K562 (cell line): ENCODE measurements at regions not wholly inside any gene's neighbourhood (a gene's known extent, or its start where the extent isn't known, plus 50 kb on each side); places are given as distances from the start of the nearest gene placed in this dataset.

Experiments
- ATAC-seq: fragments of 200-7000 bp; cut with Tn5 transposase; 3 replicates; pipeline ENCODE4 v1.9.1; 2020; ENCODE audit warnings: moderate library complexity
- BruUV-seq: library from RNA; stranded (reverse); fragments of 400-500 nt; replicated peaks from 2 replicates; lab custom pipeline; 2021; lab: Mats Ljungman, UMichigan
- CTCF ChIA-PET: fragments of 300-600 bp; formaldehyde crosslinking; extraction: SDS; loops from one replicate; lab custom pipeline; 2021; ENCODE audit warnings: low intra/inter-chr PET ratio; lab: Yijun Ruan, JAX
- POLR2A ChIA-PET: fragments of 300-600, 350-650 bp; sonication (Branson Sonifier 250); formaldehyde crosslinking; extraction: SDS; loops from one replicate; lab custom pipeline; 2021; ENCODE audit warnings: antibody characterized with exemption, inconsistent platforms; lab: Yijun Ruan, JAX
- DNase-seq, 4 experiments: peaks; one replicate each; pipeline versions ENCODE4 v3.0.0 to v3.0.0-alpha.2; 2011 to 2018; ENCODE audit warnings: low spot score in 3 of 4, mixed read lengths in 3 of 4; ENCODE audit errors: extremely low read depth in 1 of 4
- FAIRE-seq: peaks from 2 replicates; lab custom pipeline; 2011; peaks lifted over from hg19 to GRCh38; lab: Jason Lieb, UNC
- H2AFZ ChIP-seq: 2 replicates; pipeline ENCODE4 v1.6.0; 2011; ENCODE audit warnings: low read depth, low read length, control low read depth, inconsistent platforms
- H3K27ac ChIP-seq: fragments of 200-600 bp; 3 replicates; pipeline ENCODE4 v1.8.0; 2011; ENCODE audit warnings: low read depth, mild to moderate bottlenecking, control low read depth, inconsistent platforms, low read length, moderate library complexity, mixed read lengths; ENCODE audit errors: extremely low read depth
- H3K27me3 ChIP-seq, 2 experiments: fragments of 300-600 bp in 1 of 2; 2 replicates in 1 of 2; 3 replicates in 1 of 2; pipeline versions ENCODE4 v1.6.0 to v1.8.0; 2011; ENCODE audit warnings: inconsistent platforms in 2 of 2, low read length in 2 of 2, mild to moderate bottlenecking in 1 of 2, mixed read lengths in 1 of 2, moderate library complexity in 1 of 2; ENCODE audit not compliant: control insufficient read depth in 2 of 2, insufficient read depth in 2 of 2
- H3K36me3 ChIP-seq: fragments of 300-600 bp; 3 replicates; pipeline ENCODE4 v1.8.0; 2011; ENCODE audit warnings: mild to moderate bottlenecking, low read length, inconsistent platforms; ENCODE audit not compliant: control insufficient read depth, insufficient read depth
- H3K4me1 ChIP-seq, 2 experiments: fragments of 200-600 bp in 1 of 2; replicated peaks in 1 of 2; 2 replicates in 1 of 2; 3 replicates in 1 of 2; pipeline versions ENCODE4 v1.5.1 to v1.8.0; 2011; ENCODE audit warnings: inconsistent platforms in 2 of 2, low read length in 2 of 2, mild to moderate bottlenecking in 1 of 2, mixed read lengths in 1 of 2, moderate library complexity in 1 of 2; ENCODE audit not compliant: control insufficient read depth in 2 of 2, insufficient read depth in 2 of 2
- H3K4me2 ChIP-seq: 2 replicates; pipeline ENCODE4 v1.6.1; 2011; ENCODE audit warnings: low read length, control low read depth, inconsistent platforms, mixed read lengths; ENCODE audit not compliant: insufficient read depth
- H3K4me3 ChIP-seq: fragments of 200-600 bp; sonication (generic), shearing (Covaris generic); 2 replicates; pipeline ENCODE4 v1.5.1; 2016; ENCODE audit warnings: control low read depth, inconsistent platforms
- H3K79me2 ChIP-seq: fragments of 200-600 bp; 3 replicates; pipeline ENCODE4 v1.8.0; 2011; ENCODE audit warnings: low read length, inconsistent platforms; ENCODE audit not compliant: control insufficient read depth, insufficient read depth
- H3K9ac ChIP-seq, 2 experiments: 2 replicates each; pipeline versions ENCODE4 v1.6.0 to v1.6.1; 2011; ENCODE audit warnings: low read depth in 2 of 2, low read length in 2 of 2, control low read depth in 1 of 2, inconsistent platforms in 1 of 2, mild to moderate bottlenecking in 1 of 2, mixed read lengths in 1 of 2; ENCODE audit not compliant: insufficient read depth in 1 of 2
- H3K9me1 ChIP-seq: one replicate; pipeline ENCODE4 v1.6.0; 2011; ENCODE audit warnings: inconsistent platforms, mild to moderate bottlenecking, low read length, moderate library complexity; ENCODE audit not compliant: control insufficient read depth, insufficient read depth
- H3K9me3 ChIP-seq: replicated peaks from 2 replicates; pipeline ENCODE4 v1.5.1; 2011; ENCODE audit warnings: low read depth, low read length, inconsistent platforms; ENCODE audit not compliant: control insufficient read depth, insufficient read depth
- H4K20me1 ChIP-seq: replicated peaks from 2 replicates; pipeline ENCODE4 v1.6.1; 2011; ENCODE audit warnings: low read length, inconsistent platforms, mixed read lengths; ENCODE audit not compliant: control insufficient read depth, insufficient read depth
- CHD4 ChIP-seq: fragments of 200-600 bp; sonication (generic); IDR thresholded peaks from 3 replicates; pipeline ENCODE4 v1.6.1; 2012; ENCODE audit warnings: low read depth, mild to moderate bottlenecking, mixed read lengths, low read length, inconsistent platforms; ENCODE audit not compliant: insufficient read depth, insufficient replicate concordance, poor library complexity, severe bottlenecking
- DDX20 ChIP-seq: fragments of 450-650 bp; IDR thresholded peaks from 2 replicates; pipeline ENCODE4 v1.6.1; 2016; ENCODE audit warnings: missing genetic modification characterization, low read depth, mild to moderate bottlenecking, missing compliant biosample characterization, moderate library complexity
- KAT7 ChIP-seq: sonication (generic); formaldehyde crosslinking; IDR thresholded peaks from 2 replicates; pipeline ENCODE4 v1.8.0; 2022; ENCODE audit warnings: missing genetic modification reagents, mild to moderate bottlenecking, borderline replicate concordance
- PRDM10 ChIP-seq: fragments of 450-650 bp; IDR thresholded peaks from 2 replicates; pipeline ENCODE4 v1.6.1; 2018; ENCODE audit not compliant: partially characterized antibody
- PRPF4 ChIP-seq: fragments of 200-400 bp; formaldehyde crosslinking; IDR thresholded peaks from one replicate; pipeline ENCODE4 v1.6.1; 2017; ENCODE audit warnings: low read length, low read depth, mild to moderate bottlenecking; ENCODE audit not compliant: insufficient read depth, poor library complexity, severe bottlenecking
- RB1 ChIP-seq: fragments of 450-650 bp; IDR thresholded peaks from 2 replicates; pipeline ENCODE4 v1.6.1; 2017; ENCODE audit warnings: low read depth, mild to moderate bottlenecking
- ZNF24 ChIP-seq: fragments of 450-650 bp; IDR thresholded peaks from 2 replicates; pipeline ENCODE4 v1.6.1; 2016
- ZNF512 ChIP-seq: IDR thresholded peaks from 2 replicates; pipeline ENCODE4 v1.6.1; 2016; ENCODE audit warnings: missing genetic modification characterization, missing compliant biosample characterization
- WGBS: fragments of 100-300 bp; shearing (Covaris generic); methylation state at CpG from one replicate; pipeline ENCODE4 v1.1.6; 2016; ENCODE audit warnings: low coverage, mixed read lengths; ENCODE audit not compliant: insufficient coverage; ENCODE audit errors: missing lambda C conversion rate; 5-methylcytosine and 5-hydroxymethylcytosine counted together
- in situ Hi-C: fragments of 300-500 bp; cut with MboI; formaldehyde crosslinking; loops from 4 replicates; pipeline ENCODE4 v1.15.0; 2018; ENCODE audit warnings: inconsistent platforms, mixed read lengths
- intact Hi-C: fragments of 100-400 bp; cut with micrococcal nuclease; formaldehyde crosslinking; loops from 2 replicates; pipeline ENCODE4 v1.14.2; 2022
- TF ChIP-seq, protein P1 (sequence below): fragments of 450-650 bp; IDR thresholded peaks from 2 replicates; pipeline ENCODE4 v1.7.0; 2016; ENCODE audit warnings: borderline replicate concordance

- H3K36me3 ChIP-seq, result no peaks in the 10 kb centered on the region
- DNase-seq (no peak), ATAC-seq (no peak), FAIRE-seq (no peak)
- no peaks in the 10 kb centered on the region for H4K20me1 ChIP-seq
- H3K9me3 ChIP-seq, result no peaks in the 10 kb centered on the region
- no peak overlapping the region for H3K4me2 ChIP-seq
- no peak overlapping the region for H3K4me3 ChIP-seq
- no peak overlapping the region for H3K27ac ChIP-seq
- BruUV-seq, result no TSS peak
- WGBS, result 0% methylated on average over 1 of the region's 1 CpG
- H2AFZ ChIP-seq, result no peak overlapping the region
- CTCF ChIA-PET, result no interaction called here
- H3K27me3 ChIP-seq, result no peaks in the 10 kb centered on the region
- intact Hi-C loops, result no loop called here
- no peaks in the 10 kb centered on the region for H3K79me2 ChIP-seq
- H3K4me1 ChIP-seq, result no peaks in the 10 kb centered on the region
- no peak overlapping the region for H3K9ac ChIP-seq
- in situ Hi-C loops, result no loop called here
- POLR2A ChIA-PET, result no interaction called here
- no peaks in the 10 kb centered on the region for H3K9me1 ChIP-seq
- TF ChIP-seq, protein P1, sequence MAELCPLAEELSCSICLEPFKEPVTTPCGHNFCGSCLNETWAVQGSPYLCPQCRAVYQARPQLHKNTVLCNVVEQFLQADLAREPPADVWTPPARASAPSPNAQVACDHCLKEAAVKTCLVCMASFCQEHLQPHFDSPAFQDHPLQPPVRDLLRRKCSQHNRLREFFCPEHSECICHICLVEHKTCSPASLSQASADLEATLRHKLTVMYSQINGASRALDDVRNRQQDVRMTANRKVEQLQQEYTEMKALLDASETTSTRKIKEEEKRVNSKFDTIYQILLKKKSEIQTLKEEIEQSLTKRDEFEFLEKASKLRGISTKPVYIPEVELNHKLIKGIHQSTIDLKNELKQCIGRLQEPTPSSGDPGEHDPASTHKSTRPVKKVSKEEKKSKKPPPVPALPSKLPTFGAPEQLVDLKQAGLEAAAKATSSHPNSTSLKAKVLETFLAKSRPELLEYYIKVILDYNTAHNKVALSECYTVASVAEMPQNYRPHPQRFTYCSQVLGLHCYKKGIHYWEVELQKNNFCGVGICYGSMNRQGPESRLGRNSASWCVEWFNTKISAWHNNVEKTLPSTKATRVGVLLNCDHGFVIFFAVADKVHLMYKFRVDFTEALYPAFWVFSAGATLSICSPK, result no peak
- TF ChIP-seq ZNF512 (tag), result no peak
- TF ChIP-seq PRDM10, result no peak
- TF ChIP-seq DDX20 (tag), result no peak
- no peak for TF ChIP-seq ZNF24
- no peak for TF ChIP-seq RB1
- TF ChIP-seq CHD4, result no peak
- TF ChIP-seq PRPF4, result no peak
- TF ChIP-seq KAT7, result no peak
These were observed 124.4 kb upstream of the LUZP2 start for GRCh38 chr11:24372491-24372890.
